Keratinocyte (primary cell): ENCODE measurements at regions not wholly inside any gene's neighbourhood (a gene's known extent, or its start where the extent isn't known, plus 50 kb on each side); places are given as distances from the start of the nearest gene placed in this dataset.

Experiments
- DNase-seq: peaks from one replicate; pipeline ENCODE4 v3.0.0-alpha.2; 2011; ENCODE audit warnings: low read depth, missing footprints, low spot score
- FAIRE-seq: peaks from 2 replicates; lab custom pipeline; 2011; peaks lifted over from hg19 to GRCh38; lab: Jason Lieb, UNC
- H2AFZ ChIP-seq: 2 replicates; pipeline ENCODE4 v1.6.0; 2012; ENCODE audit warnings: low read length, control low read depth, inconsistent platforms; ENCODE audit not compliant: control insufficient read depth
- H3K27ac ChIP-seq: 2 replicates; pipeline ENCODE4 v1.5.1; 2011; ENCODE audit warnings: low read length; ENCODE audit not compliant: control insufficient read depth, insufficient read depth
- H3K27me3 ChIP-seq: 3 replicates; pipeline ENCODE4 v1.6.0; 2011; ENCODE audit warnings: low read length; ENCODE audit not compliant: control insufficient read depth, insufficient read depth; ENCODE audit errors: extremely low read depth
- H3K36me3 ChIP-seq, 2 experiments: 2 replicates in 1 of 2; 3 replicates in 1 of 2; pipeline ENCODE4 v1.5.1; 2011; ENCODE audit warnings: low read length in 2 of 2, mild to moderate bottlenecking in 1 of 2; ENCODE audit not compliant: control insufficient read depth in 2 of 2, insufficient read depth in 2 of 2; ENCODE audit errors: extremely low read depth in 1 of 2
- H3K4me1 ChIP-seq: 3 replicates; pipeline ENCODE4 v1.5.1; 2011; ENCODE audit warnings: low read length; ENCODE audit not compliant: control insufficient read depth, insufficient read depth; ENCODE audit errors: extremely low read depth
- H3K4me2 ChIP-seq: 3 replicates; pipeline ENCODE4 v1.6.0; 2011; ENCODE audit warnings: low read depth, low read length; ENCODE audit not compliant: control insufficient read depth, insufficient read depth; ENCODE audit errors: extremely low read depth
- H3K4me3 ChIP-seq, 3 experiments: fragments of 200-600 bp in 1 of 3; sonication (generic) in 1 of 3; 2 replicates in 2 of 3; 3 replicates in 1 of 3; pipeline ENCODE4 v1.5.1; 2011 to 2016; ENCODE audit warnings: low read length in 3 of 3, mild to moderate bottlenecking in 3 of 3, control low read depth in 2 of 3, inconsistent platforms in 1 of 3, low read depth in 1 of 3, mixed read lengths in 1 of 3, mixed run types in 1 of 3, moderate library complexity in 1 of 3; ENCODE audit not compliant: control insufficient read depth in 2 of 3, insufficient read depth in 2 of 3; ENCODE audit errors: extremely low read depth in 1 of 3
- H3K79me2 ChIP-seq: 2 replicates; pipeline ENCODE4 v1.6.0; 2012; ENCODE audit warnings: low read length; ENCODE audit not compliant: control insufficient read depth, insufficient read depth
- H3K9ac ChIP-seq: 3 replicates; pipeline ENCODE4 v1.6.0; 2011; ENCODE audit warnings: low read length; ENCODE audit not compliant: control insufficient read depth, insufficient read depth; ENCODE audit errors: extremely low read depth
- H3K9me1 ChIP-seq: 3 replicates; pipeline ENCODE4 v1.6.0; 2011; ENCODE audit warnings: low read length; ENCODE audit not compliant: control insufficient read depth, insufficient read depth; ENCODE audit errors: extremely low read depth
- H3K9me3 ChIP-seq: 2 replicates; pipeline ENCODE4 v1.5.1; 2012; ENCODE audit warnings: low read depth, low read length; ENCODE audit not compliant: control insufficient read depth
- H4K20me1 ChIP-seq: 3 replicates; pipeline ENCODE4 v1.6.0; 2011; ENCODE audit warnings: low read length; ENCODE audit not compliant: control insufficient read depth, insufficient read depth; ENCODE audit errors: extremely low read depth
- CTCF ChIP-seq, 3 experiments: IDR thresholded peaks in 1 of 3; conservative IDR thresholded peaks in 1 of 3; optimal IDR thresholded peaks in 1 of 3; 2 replicates in 2 of 3; 3 replicates in 1 of 3; pipeline versions ENCODE3 to v1.5.1; 2011; ENCODE audit warnings: low read length in 3 of 3, mild to moderate bottlenecking in 3 of 3, moderate library complexity in 2 of 3, control low read depth in 1 of 3, inconsistent platforms in 1 of 3; ENCODE audit not compliant: insufficient read depth in 2 of 3; ENCODE audit errors: extremely low read depth in 1 of 3
- EZH2 ChIP-seq: IDR thresholded peaks from one replicate; pipeline ENCODE4 v1.6.1; 2012; ENCODE audit warnings: inconsistent platforms, mild to moderate bottlenecking, low read length, moderate library complexity
- dilution Hi-C: fragments of 300-500 bp; cut with MboI; formaldehyde crosslinking; loops from one replicate; pipeline ENCODE4 v1.7.0; 2020; ENCODE audit warnings: low sequenced_read_pairs; ENCODE audit not compliant: extremely low pct_ligation_motif_present

- H4K20me1 ChIP-seq, result no peaks in the 10 kb centered on the region
- no peaks in the 10 kb centered on the region for H3K9me3 ChIP-seq
- DNase-seq, result no peak
- no peak overlapping the region for H2AFZ ChIP-seq
- H3K9ac ChIP-seq, result no peak overlapping the region
- H3K27ac ChIP-seq, result no peak overlapping the region
- H3K4me1 ChIP-seq, result no peaks in the 10 kb centered on the region
- no peaks in the 10 kb centered on the region for H3K36me3 ChIP-seq
- TF ChIP-seq EZH2 (no peak), CTCF (optimal IDR thresholded peaks at IDR 0.05 in 1 of 3, IDR thresholded peaks at IDR 0.05 in 1 of 3, conservative IDR thresholded peaks at IDR 0.05 in 1 of 3; ENCODE audit: extremely low read depth in 1 of 3, insufficient read depth in 2 of 3, low read length in 3 of 3) (no peak)
- H3K9me1 ChIP-seq, result no peaks in the 10 kb centered on the region
- no peak overlapping the region for H3K4me3 ChIP-seq
- no peak for FAIRE-seq
- dilution Hi-C loops, result loop anchor here (10.0 kb wide), 2 partner anchors 45 to 95 kb away; partner anchors contain the start of gene FOXE1
- no peak overlapping the region for H3K4me2 ChIP-seq
- no peaks in the 10 kb centered on the region for H3K79me2 ChIP-seq
- peaks cover 5% of the 10 kb centered on the region for H3K27me3 ChIP-seq
Measured at GRCh38 chr9:97759581-97760288, 62.6 kb upstream of the XPA start.

- Histone ChIP-seq H3K79me2 (no peaks in the 10 kb centered on the region), H3K27me3 (peaks cover 5% of the 10 kb centered on the region), H3K36me3 (no peaks in the 10 kb centered on the region), H2AFZ (no peak overlapping the region), H3K4me2 (no peak overlapping the region), H3K27ac (no peak overlapping the region), H3K9me1 (no peaks in the 10 kb centered on the region), H3K9me3 (no peaks in the 10 kb centered on the region), H3K9ac (no peak overlapping the region), H3K4me1 (peaks cover 5% of the 10 kb centered on the region), H3K4me3 (no peak overlapping the region), H4K20me1 (no peaks in the 10 kb centered on the region)
- dilution Hi-C loops, result loop anchor here (10.0 kb wide), 1 partner anchor 94 kb away; the partner anchor contains the start of gene FOXE1
- TF ChIP-seq EZH2 (no peak), CTCF (optimal IDR thresholded peaks at IDR 0.05 in 1 of 3, IDR thresholded peaks at IDR 0.05 in 1 of 3, conservative IDR thresholded peaks at IDR 0.05 in 1 of 3; ENCODE audit: extremely low read depth in 1 of 3, insufficient read depth in 2 of 3, low read length in 3 of 3) (no peak)
- DNase-seq (no peak), FAIRE-seq (no peak)
Measured at GRCh38 chr9:97761056-97761598, 64.0 kb upstream of the XPA start.
